Adrenal gland (tissue), 5 donors: ENCODE measurements at regions not wholly inside any gene's neighbourhood (a gene's known extent, or its start where the extent isn't known, plus 50 kb on each side); places are given as distances from the start of the nearest gene placed in this dataset.

Source experiments
- POLR2A ChIP-seq, 2 donors: fragments of 450-650 bp; IDR thresholded peaks; one replicate each; pipeline ENCODE4 v1.6.1; 2017; ENCODE audit warnings: antibody characterized with exemption in 2 of 2, mild to moderate bottlenecking in 2 of 2, moderate library complexity in 1 of 2
- TF ChIP-seq, protein P1 (sequence below), 6 experiments: fragments of 450-650 bp in 4 of 6; fragments of 200-600 bp in 2 of 6; sonication (generic) in 1 of 6; IDR thresholded peaks; 1 replicate in 5 of 6; 2 replicates in 1 of 6; pipeline versions ENCODE4 v1.5.1 to v1.8.0; 2016 to 2021; ENCODE audit warnings: antibody characterized with exemption in 6 of 6, mild to moderate bottlenecking in 2 of 6, moderate library complexity in 1 of 6
- donor health status: DM: no; HTN: no; CAD: no.

DNA sequence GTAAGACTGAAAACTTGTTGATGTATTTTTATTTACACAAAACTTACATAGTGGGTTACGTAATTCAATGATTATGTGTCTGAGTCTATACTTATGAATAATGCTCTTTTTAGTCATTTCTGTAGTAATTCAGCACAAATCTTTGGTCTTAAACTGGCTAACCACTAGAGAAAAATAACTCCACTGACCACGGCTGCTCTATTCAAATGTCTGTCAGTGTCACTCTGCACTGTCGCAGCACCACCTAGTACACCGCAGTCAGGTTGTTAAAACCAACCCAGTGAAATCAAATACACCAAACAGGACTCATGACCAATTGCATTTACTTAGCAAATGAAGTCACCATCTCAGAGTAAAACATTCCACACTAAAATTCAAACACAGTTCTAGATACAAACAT lies 93.5 kb upstream of the CCDC28A start:
- no peak for TF ChIP-seq POLR2A (IDR thresholded peaks at IDR 0.05)
- TF ChIP-seq, protein P1, sequence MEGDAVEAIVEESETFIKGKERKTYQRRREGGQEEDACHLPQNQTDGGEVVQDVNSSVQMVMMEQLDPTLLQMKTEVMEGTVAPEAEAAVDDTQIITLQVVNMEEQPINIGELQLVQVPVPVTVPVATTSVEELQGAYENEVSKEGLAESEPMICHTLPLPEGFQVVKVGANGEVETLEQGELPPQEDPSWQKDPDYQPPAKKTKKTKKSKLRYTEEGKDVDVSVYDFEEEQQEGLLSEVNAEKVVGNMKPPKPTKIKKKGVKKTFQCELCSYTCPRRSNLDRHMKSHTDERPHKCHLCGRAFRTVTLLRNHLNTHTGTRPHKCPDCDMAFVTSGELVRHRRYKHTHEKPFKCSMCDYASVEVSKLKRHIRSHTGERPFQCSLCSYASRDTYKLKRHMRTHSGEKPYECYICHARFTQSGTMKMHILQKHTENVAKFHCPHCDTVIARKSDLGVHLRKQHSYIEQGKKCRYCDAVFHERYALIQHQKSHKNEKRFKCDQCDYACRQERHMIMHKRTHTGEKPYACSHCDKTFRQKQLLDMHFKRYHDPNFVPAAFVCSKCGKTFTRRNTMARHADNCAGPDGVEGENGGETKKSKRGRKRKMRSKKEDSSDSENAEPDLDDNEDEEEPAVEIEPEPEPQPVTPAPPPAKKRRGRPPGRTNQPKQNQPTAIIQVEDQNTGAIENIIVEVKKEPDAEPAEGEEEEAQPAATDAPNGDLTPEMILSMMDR (IDR thresholded peaks at IDR 0.05) = no peak
